Hepatocyte (in vitro differentiated cells): ENCODE measurements at regions not wholly inside any gene's neighbourhood (a gene's known extent, or its start where the extent isn't known, plus 50 kb on each side); places are given as distances from the start of the nearest gene placed in this dataset.

Experiments
- DNase-seq: peaks from one replicate; pipeline ENCODE4 v3.0.0-alpha.2; 2016; ENCODE audit warnings: low spot score
- H2AFZ ChIP-seq: fragments of 200-600 bp; sonication (generic); 2 replicates; pipeline ENCODE4 v1.6.0; 2016; ENCODE audit warnings: antibody characterized with exemption, mild to moderate bottlenecking
- H3K27ac ChIP-seq: fragments of 200-600 bp; sonication (generic); 2 replicates; pipeline ENCODE4 v1.5.1; 2016; ENCODE audit warnings: mild to moderate bottlenecking
- H3K27me3 ChIP-seq: fragments of 200-600 bp; sonication (generic); 2 replicates; pipeline ENCODE4 v1.6.1; 2016
- H3K36me3 ChIP-seq: fragments of 200-600 bp; sonication (generic); replicated peaks from 2 replicates; pipeline ENCODE4 v1.5.1; 2016; ENCODE audit warnings: low read depth; ENCODE audit not compliant: insufficient read depth
- H3K4me1 ChIP-seq: fragments of 200-600 bp; sonication (generic); 2 replicates; pipeline ENCODE4 v1.5.1; 2016; ENCODE audit warnings: mild to moderate bottlenecking, moderate library complexity; ENCODE audit not compliant: insufficient read depth
- H3K4me2 ChIP-seq: fragments of 200-600 bp; sonication (generic); 2 replicates; pipeline ENCODE4 v1.6.0; 2016
- H3K4me3 ChIP-seq: fragments of 200-600 bp; sonication (generic); 2 replicates; pipeline ENCODE4 v1.5.1; 2016; ENCODE audit warnings: mild to moderate bottlenecking
- H3K79me2 ChIP-seq: fragments of 200-600 bp; sonication (generic); 2 replicates; pipeline ENCODE4 v1.6.0; 2017; ENCODE audit warnings: mild to moderate bottlenecking
- H3K9me2 ChIP-seq: fragments of 200-600 bp; sonication (generic); replicated peaks from 2 replicates; pipeline ENCODE4 v1.6.0; 2017; ENCODE audit warnings: mild to moderate bottlenecking; ENCODE audit not compliant: insufficient read depth
- H3K9me3 ChIP-seq: fragments of 200-600 bp; sonication (generic); 2 replicates; pipeline ENCODE4 v1.5.1; 2016; ENCODE audit warnings: low read depth, mild to moderate bottlenecking
- H4K20me1 ChIP-seq: fragments of 200-600 bp; sonication (generic); 2 replicates; pipeline ENCODE4 v1.6.0; 2016; ENCODE audit warnings: mild to moderate bottlenecking; ENCODE audit not compliant: insufficient read depth, poor library complexity, severe bottlenecking
- CTCF ChIP-seq: fragments of 200-600 bp; sonication (generic); IDR thresholded peaks from 2 replicates; pipeline ENCODE4 v1.5.1; 2016; ENCODE audit warnings: antibody characterized with exemption, mild to moderate bottlenecking; ENCODE audit not compliant: poor library complexity
- EZH2 ChIP-seq: fragments of 200-600 bp; sonication (generic); IDR thresholded peaks from 2 replicates; pipeline ENCODE4 v1.6.1; 2016; ENCODE audit warnings: antibody characterized with exemption, mild to moderate bottlenecking, borderline replicate concordance
- EZH2phosphoT487 ChIP-seq: fragments of 200-600 bp; sonication (generic); IDR thresholded peaks from one replicate; pipeline ENCODE4 v1.6.1; 2018; ENCODE audit warnings: antibody characterized with exemption, mild to moderate bottlenecking, low read depth, moderate library complexity; ENCODE audit not compliant: unreplicated experiment, severe bottlenecking
- WGBS: methylation state at CpG from one replicate; pipeline ENCODE4 v1.1.6; 2016; ENCODE audit warnings: low lambda C conversion rate; ENCODE audit errors: missing lambda C conversion rate; 5-methylcytosine and 5-hydroxymethylcytosine counted together

GRCh38 chr17:69714669-69715068, 300.2 kb downstream of the MAP2K6 start:
- H3K27ac ChIP-seq = no peak overlapping the region
- H3K9me3 ChIP-seq = no peaks in the 10 kb centered on the region
- no peak overlapping the region for H3K4me2 ChIP-seq
- H4K20me1 ChIP-seq = no peaks in the 10 kb centered on the region
- no peaks in the 10 kb centered on the region for H3K9me2 ChIP-seq
- H3K4me3 ChIP-seq = no peak overlapping the region
- H3K79me2 ChIP-seq = no peaks in the 10 kb centered on the region
- no peak for DNase-seq
- WGBS = 12% methylated on average over 2 of the region's 2 CpGs
- H3K4me1 ChIP-seq = peaks cover 13% of the 10 kb centered on the region
- H2AFZ ChIP-seq = no peak overlapping the region
- TF ChIP-seq EZH2phosphoT487 (no peak), CTCF (no peak), EZH2 (no peak)
- no peaks in the 10 kb centered on the region for H3K36me3 ChIP-seq
- H3K27me3 ChIP-seq = no peaks in the 10 kb centered on the region

- no peaks in the 10 kb centered on the region for H3K9me2 ChIP-seq
- no peak for DNase-seq
- no peak overlapping the region for H3K4me3 ChIP-seq
- 94% methylated on average over 4 of the region's 4 CpGs for WGBS
- no peaks in the 10 kb centered on the region for H4K20me1 ChIP-seq
- no peak for TF ChIP-seq EZH2phosphoT487
- no peak for TF ChIP-seq EZH2
- no peak for TF ChIP-seq CTCF
- H2AFZ ChIP-seq = no peak overlapping the region
- H3K9me3 ChIP-seq = no peaks in the 10 kb centered on the region
- no peaks in the 10 kb centered on the region for H3K79me2 ChIP-seq
- H3K4me2 ChIP-seq = no peak overlapping the region
- no peak overlapping the region for H3K27ac ChIP-seq
- no peaks in the 10 kb centered on the region for H3K36me3 ChIP-seq
- H3K4me1 ChIP-seq = peaks cover 13% of the 10 kb centered on the region
- no peaks in the 10 kb centered on the region for H3K27me3 ChIP-seq
Observed at GRCh38 chr17:69715656-69716055, 301.2 kb downstream of the MAP2K6 start.

- Histone ChIP-seq H3K9me2 (no peaks in the 10 kb centered on the region), H3K4me3 (no peak overlapping the region), H4K20me1 (no peaks in the 10 kb centered on the region), H3K4me1 (peaks cover 13% of the 10 kb centered on the region), H3K79me2 (no peaks in the 10 kb centered on the region), H2AFZ (peak overlapping the region; percentile 3), H3K36me3 (no peaks in the 10 kb centered on the region), H3K27me3 (no peaks in the 10 kb centered on the region), H3K27ac (peak overlapping the region; percentile 26), H3K9me3 (no peaks in the 10 kb centered on the region), H3K4me2 (no peak overlapping the region)
- TF ChIP-seq EZH2 = no peak
- TF ChIP-seq EZH2phosphoT487 = no peak
- no peak for TF ChIP-seq CTCF
- WGBS = 53% methylated on average over 6 of the region's 6 CpGs
- DNase-seq = no peak
Observed at GRCh38 chr17:69716556-69716955, 302.1 kb downstream of the MAP2K6 start.

- Histone ChIP-seq H3K36me3 (no peaks in the 10 kb centered on the region), H2AFZ (peak overlapping the region; percentile 3), H3K27me3 (no peaks in the 10 kb centered on the region), H3K4me3 (no peak overlapping the region), H3K9me3 (no peaks in the 10 kb centered on the region), H3K27ac (peak overlapping the region; percentile 26), H4K20me1 (no peaks in the 10 kb centered on the region), H3K4me2 (no peak overlapping the region), H3K4me1 (peaks cover 13% of the 10 kb centered on the region), H3K79me2 (no peaks in the 10 kb centered on the region), H3K9me2 (no peaks in the 10 kb centered on the region)
- no peak for TF ChIP-seq EZH2phosphoT487
- no peak for TF ChIP-seq CTCF
- TF ChIP-seq EZH2 = no peak
- no peak for DNase-seq
- WGBS = 35% methylated on average over 2 of the region's 2 CpGs
Observed at GRCh38 chr17:69717214-69717613, 302.7 kb downstream of the MAP2K6 start.
